ENCODE measurements at regions not wholly inside any gene's neighbourhood (a gene's known extent, or its start where the extent isn't known, plus 50 kb on each side); places are given as distances from the start of the nearest gene placed in this dataset.

DNA sequence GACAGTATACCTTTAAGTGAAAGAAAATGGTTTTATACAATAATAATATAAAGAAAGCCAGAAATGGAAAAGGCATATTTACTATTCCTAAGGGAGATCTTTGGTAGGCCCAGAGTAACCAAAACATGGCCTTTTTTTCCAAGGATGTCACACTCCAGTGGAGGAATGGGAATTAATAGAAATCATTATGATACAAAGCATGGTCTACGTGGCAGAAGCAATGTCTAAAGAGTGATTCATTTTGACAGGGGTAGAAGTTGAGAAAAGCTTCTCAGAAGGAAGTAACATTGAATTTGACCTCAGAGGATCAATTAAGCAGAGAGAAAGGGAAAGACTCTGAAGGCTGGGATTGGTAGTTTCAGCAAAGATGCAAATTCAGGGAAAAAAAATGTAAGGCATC lies 208.6 kb downstream of the BTG1 start:
- H3K27me3 ChIP-seq (ENCODE audit: control insufficient read depth, insufficient read depth, low read length): no peaks in the 10 kb centered on the region
- TF ChIP-seq CTCF (IDR thresholded peaks at IDR 0.05; ENCODE audit: insufficient read depth, low read length, poor library complexity, severe bottlenecking): no peak
- no peak for DNase-seq (ENCODE audit: low read depth)
- H3K4me3 ChIP-seq (ENCODE audit: low read depth, low read length): no peak overlapping the region
- no peaks in the 10 kb centered on the region for H3K36me3 ChIP-seq (ENCODE audit: control insufficient read depth, insufficient read depth, low read length)

DNA sequence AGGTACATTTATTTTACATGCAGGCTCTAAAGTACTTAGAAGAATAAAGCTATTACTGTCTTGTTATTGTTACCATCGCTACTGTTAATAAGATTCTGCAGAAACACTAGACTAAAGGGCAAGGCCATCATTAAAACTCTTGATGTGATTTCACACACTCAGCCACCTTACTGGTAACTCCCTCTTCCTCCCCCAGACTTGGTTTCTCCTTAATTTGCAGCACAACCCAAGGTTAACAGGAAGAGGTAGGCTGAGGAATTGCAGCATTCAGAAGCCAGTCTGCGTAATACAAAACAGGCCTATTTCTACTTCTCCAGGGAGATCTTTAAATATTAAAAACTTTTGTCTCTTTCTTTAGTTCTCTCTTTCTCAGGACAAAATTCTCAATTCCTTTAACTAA lies 210.3 kb downstream of the BTG1 start:
- Histone ChIP-seq H3K27me3 (ENCODE audit: control insufficient read depth, insufficient read depth, low read length) (no peaks in the 10 kb centered on the region), H3K36me3 (ENCODE audit: control insufficient read depth, insufficient read depth, low read length) (no peaks in the 10 kb centered on the region), H3K4me3 (ENCODE audit: low read depth, low read length) (no peak overlapping the region)
- no peak for DNase-seq (ENCODE audit: low read depth)
- TF ChIP-seq CTCF (IDR thresholded peaks at IDR 0.05; ENCODE audit: insufficient read depth, low read length, poor library complexity, severe bottlenecking): no peak

DNA sequence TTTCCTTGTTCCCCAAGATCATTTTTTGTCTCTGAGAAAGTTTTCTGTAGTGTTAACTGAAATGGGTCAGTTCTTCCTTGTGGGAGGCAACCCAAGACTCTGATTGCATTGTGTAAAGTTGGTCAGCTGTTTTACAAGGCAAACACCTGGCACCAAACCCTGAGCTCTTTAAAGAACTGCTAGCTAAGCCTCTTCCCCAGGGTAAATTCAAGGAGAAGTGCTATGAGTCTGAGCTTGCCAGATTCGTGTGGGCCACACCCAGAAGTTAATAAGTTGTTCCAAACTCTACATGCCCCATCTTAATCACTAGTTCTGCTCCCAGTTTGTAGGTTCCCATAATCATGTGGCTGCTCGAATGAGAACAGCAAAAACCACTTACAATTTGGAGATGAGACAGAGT lies 214.5 kb downstream of the BTG1 start:
- no peaks in the 10 kb centered on the region for H3K27me3 ChIP-seq (ENCODE audit: control insufficient read depth, insufficient read depth, low read length)
- no peak overlapping the region for H3K4me3 ChIP-seq (ENCODE audit: low read depth, low read length)
- no peak for DNase-seq (ENCODE audit: low read depth)
- no peaks in the 10 kb centered on the region for H3K36me3 ChIP-seq (ENCODE audit: control insufficient read depth, insufficient read depth, low read length)
- TF ChIP-seq CTCF (IDR thresholded peaks at IDR 0.05; ENCODE audit: insufficient read depth, low read length, poor library complexity, severe bottlenecking): no peak

DNA sequence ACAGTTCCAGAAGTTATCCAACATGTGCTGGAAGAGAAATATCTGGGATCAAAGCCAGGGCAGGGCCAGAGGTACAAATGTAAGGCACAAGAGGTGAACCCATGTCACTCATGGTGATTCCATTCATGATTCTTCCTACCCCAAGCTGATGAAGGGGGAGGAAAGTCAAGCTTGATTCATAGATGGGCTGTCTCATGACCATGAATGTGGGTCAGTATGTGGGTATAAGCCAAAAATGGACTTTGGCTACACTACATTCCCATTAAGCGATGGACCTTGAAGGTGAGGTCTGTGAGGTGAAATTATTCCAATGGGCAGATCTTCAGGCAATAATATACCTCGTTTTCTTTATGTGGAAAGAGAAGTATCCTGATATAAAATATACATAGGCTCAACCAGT lies 217.1 kb downstream of the BTG1 start:
- TF ChIP-seq CTCF (IDR thresholded peaks at IDR 0.05; ENCODE audit: insufficient read depth, low read length, poor library complexity, severe bottlenecking): no peak
- H3K36me3 ChIP-seq (ENCODE audit: control insufficient read depth, insufficient read depth, low read length): no peaks in the 10 kb centered on the region
- H3K27me3 ChIP-seq (ENCODE audit: control insufficient read depth, insufficient read depth, low read length): no peaks in the 10 kb centered on the region
- no peak overlapping the region for H3K4me3 ChIP-seq (ENCODE audit: low read depth, low read length)
- DNase-seq (ENCODE audit: low read depth): no peak

DNA sequence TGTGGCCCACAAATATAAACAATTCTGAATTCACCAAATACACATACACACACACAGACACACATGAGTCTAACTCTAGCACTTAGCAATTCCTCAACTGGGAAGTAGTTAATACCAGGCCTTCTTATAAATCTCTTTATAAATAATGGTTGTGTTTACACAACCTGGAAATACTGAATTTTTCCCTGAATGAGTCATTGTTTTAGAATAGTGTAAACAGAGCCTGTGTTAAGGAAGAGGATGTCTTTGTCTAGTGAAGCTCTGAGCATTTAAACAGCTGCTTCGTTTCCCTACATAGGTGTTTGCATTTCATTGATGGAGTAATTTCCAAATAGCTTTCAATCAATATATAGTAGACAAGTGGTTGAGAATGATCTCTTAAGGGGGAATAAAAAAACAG lies 218.8 kb downstream of the BTG1 start:
- TF ChIP-seq CTCF (IDR thresholded peaks at IDR 0.05; ENCODE audit: insufficient read depth, low read length, poor library complexity, severe bottlenecking): no peak
- Histone ChIP-seq H3K4me3 (ENCODE audit: low read depth, low read length) (no peak overlapping the region), H3K27me3 (ENCODE audit: control insufficient read depth, insufficient read depth, low read length) (no peaks in the 10 kb centered on the region), H3K36me3 (ENCODE audit: control insufficient read depth, insufficient read depth, low read length) (no peaks in the 10 kb centered on the region)
- no peak for DNase-seq (ENCODE audit: low read depth)

DNA sequence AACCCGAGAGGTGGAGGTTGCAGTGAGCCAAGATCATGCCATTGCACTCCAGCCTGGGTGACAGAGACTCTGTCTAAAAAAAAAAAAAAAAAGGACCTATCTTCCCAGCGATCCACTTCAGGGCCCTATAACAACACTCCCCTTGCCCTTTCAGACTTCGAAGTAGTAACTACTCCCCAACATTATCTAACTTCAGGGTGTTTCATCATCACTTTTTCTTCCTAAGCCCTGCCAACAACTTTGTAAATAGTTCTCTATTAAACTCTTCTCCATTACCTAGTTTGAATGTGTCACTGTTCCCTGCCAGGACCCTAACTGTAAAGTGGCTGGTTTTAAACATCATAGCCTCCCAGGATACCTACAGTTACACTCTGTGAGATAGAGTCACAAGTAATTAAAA lies 220.8 kb downstream of the BTG1 start:
- Histone ChIP-seq H3K36me3 (ENCODE audit: control insufficient read depth, insufficient read depth, low read length) (no peaks in the 10 kb centered on the region), H3K27me3 (ENCODE audit: control insufficient read depth, insufficient read depth, low read length) (no peaks in the 10 kb centered on the region), H3K4me3 (ENCODE audit: low read depth, low read length) (no peak overlapping the region)
- DNase-seq (ENCODE audit: low read depth): no peak
- no peak for TF ChIP-seq CTCF (IDR thresholded peaks at IDR 0.05; ENCODE audit: insufficient read depth, low read length, poor library complexity, severe bottlenecking)
